SH-SY5Y (cell line): ENCODE measurements at regions not wholly inside any gene's neighbourhood (a gene's known extent, or its start where the extent isn't known, plus 50 kb on each side); places are given as distances from the start of the nearest gene placed in this dataset.

Experiments used
- GATA2 ChIP-seq: IDR thresholded peaks from 2 replicates; pipeline ENCODE4 v1.6.1; 2011; ENCODE audit warnings: mild to moderate bottlenecking, low read depth, low read length
- GATA3 ChIP-seq: IDR thresholded peaks from 2 replicates; pipeline ENCODE4 v1.6.1; 2011; ENCODE audit warnings: low read depth, mild to moderate bottlenecking, low read length, moderate library complexity

GRCh38 chr2:17302281-17302680, 216.0 kb downstream of the RAD51AP2 start:
- TF ChIP-seq GATA3 (no peak), GATA2 (no peak)
